Activated naive CD8-positive, alpha-beta T cell treated with anti-CD3 and anti-CD28 coated beads, Interleukin-2, amount 50 U/mL, for 16 hours (primary cell): ENCODE measurements at regions not wholly inside any gene's neighbourhood (a gene's known extent, or its start where the extent isn't known, plus 50 kb on each side); places are given as distances from the start of the nearest gene placed in this dataset.

Experiments used
- DNase-seq: peaks from one replicate; pipeline ENCODE4 v3.0.0-alpha.2; 2020; ENCODE audit warnings: low read depth, low spot score

DNA sequence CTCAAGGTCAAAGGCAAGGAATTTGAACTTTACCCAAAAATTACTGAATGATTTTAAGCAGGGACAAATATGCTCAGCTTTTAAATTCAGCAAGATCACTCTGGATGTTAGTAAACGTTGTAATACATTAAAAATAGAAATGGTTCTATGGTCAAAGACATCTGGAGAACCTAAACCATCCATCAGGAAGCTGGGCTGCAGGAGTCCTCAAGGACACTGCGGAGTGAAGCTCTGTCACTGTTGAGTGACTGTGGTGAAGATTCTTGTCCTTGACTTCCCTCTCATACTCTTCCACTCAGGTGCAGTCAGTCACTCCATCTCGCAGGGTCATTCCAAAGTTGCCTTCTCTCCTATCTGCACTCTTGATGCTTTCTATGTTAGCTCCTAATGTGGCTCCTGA lies 450.7 kb downstream of the FOXO1 start:
- no peak for DNase-seq

DNA sequence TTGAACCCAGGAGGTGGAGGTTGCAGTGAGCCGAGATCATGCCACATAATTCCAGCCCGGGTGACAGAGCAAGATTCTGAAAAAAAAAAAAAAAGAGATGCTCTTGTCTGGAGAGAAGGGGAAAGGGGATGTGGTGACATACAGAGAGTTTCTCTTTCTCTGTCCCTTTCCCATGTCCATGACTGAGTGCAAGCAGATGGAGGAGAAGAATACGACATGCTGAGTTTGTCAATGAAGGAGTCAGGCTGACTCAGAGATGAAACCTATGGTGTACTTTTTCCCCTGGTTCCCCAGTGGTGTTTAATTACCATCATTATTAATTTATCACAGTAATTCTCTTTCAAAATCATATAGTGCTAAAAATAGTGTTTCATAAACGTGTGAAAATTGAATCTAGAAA lies 448.8 kb downstream of the FOXO1 start:
- DNase-seq, result no peak

DNA sequence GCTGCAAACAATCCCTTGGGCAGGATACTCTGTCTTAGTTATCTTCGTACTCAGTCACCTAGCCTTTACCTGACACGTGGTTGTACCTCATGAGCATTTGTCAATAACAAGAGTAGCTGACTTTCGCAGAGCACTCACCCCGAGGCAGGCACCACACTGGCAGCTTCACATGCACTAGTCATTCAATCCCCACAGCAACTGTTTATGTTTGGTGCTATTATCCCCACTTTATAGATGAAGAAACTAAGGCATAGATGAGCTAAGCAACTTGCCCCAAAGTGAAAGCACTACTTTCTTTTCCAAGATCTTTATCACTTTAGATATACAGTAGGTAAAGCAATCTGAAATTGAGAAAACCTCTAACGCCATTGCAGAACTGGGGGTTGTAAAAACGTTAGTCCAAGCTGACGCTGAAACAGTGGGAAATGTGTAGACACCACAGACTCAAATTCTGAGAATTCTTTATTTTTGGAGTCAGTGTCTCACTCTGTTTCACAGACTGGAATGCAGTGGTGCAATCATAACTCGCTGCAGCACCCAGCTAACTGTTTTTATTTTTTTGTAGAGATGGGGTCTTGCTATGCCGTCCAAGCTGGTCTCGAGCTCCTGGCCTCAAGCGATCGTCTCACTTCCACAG lies 446.0 kb downstream of the FOXO1 start:
- no peak for DNase-seq

DNA sequence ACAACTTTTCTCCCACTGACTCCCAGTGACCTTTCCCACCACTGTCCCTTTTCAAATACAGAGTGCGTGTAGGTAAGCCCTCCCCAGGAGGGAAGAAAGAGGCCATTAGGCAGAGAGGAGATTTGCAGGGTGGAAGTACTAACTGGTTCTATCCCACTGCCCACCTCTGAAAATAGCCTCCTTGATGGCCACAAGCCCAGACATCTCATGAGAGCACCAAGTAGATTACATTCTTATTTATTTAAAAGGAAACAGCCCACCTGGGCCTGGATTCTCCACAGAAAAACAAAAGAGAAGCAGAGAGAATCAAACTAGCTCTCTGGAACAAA lies 445.3 kb downstream of the FOXO1 start:
- no peak for DNase-seq

DNA sequence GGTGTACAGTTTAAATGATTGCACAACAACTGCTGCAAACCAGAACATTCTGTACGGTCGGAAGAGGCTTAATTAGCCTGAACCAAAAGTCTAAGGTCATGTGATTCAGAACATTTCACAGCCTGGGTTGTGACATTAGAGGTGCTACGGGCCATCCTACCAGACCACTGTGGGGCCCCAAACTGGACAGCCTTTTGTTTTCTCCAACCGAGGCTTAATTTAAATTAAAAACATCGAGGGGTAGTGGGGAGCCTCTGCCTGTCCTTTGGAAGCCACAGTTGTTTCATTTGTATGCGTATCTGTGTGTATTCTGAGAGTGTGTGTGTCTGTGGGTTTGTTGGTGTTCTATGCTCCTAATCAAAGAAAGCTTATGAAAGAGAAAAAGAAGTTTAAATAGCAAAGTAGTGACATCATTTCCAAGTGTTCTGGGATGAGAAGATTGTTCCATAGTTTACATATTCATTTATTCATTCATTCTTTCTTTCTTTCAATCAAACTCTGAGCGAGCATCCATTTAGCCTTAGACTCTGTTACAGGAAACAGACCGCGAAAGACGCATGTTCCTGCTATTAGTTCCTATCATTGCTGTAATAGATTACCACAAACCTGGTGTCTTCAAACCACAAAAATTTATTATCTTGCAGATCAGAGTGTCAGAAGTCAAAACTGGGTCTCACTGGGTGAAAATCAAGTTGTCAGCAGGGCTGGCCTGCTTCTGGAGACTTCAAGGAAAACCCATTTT lies 444.8 kb downstream of the FOXO1 start:
- no peak for DNase-seq

DNA sequence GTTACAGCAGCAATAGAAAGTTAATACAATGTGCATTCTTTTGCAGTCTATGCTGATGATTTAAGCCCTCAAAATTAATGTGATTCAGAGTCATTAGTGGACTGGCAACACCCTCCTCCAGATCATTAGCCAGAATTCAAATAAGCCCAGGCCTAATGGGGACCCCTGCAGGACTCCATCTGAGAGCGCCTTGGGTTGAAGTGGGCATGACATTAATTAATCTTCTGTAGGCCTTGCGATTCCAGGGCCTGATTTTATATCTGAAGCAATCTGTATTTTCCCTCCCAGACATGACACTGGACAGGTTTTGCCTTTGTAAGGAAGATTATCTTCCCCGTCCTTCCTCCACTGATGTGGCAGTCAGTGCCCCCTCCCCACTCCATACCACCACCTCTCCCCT lies 442.9 kb downstream of the FOXO1 start:
- no peak for DNase-seq

DNA sequence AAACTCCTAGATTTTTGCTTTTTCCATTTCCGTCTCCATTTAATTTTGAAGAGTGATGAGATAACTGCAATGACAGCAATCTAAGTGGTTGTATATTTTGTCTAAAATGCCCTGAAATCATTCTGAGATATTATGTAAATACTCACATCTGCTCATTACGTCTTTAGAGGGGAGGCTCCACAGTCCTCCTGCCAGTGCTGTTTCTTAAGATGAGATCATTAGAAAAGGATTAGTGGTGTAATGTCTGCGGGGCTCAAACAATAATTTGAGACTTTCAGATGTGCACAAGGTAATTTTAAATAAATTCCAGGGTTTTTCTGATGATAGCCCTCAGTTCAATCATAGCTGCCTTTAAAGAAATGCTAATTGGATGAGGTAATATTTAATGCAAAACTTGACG lies 437.9 kb downstream of the FOXO1 start:
- DNase-seq, result no peak

DNA sequence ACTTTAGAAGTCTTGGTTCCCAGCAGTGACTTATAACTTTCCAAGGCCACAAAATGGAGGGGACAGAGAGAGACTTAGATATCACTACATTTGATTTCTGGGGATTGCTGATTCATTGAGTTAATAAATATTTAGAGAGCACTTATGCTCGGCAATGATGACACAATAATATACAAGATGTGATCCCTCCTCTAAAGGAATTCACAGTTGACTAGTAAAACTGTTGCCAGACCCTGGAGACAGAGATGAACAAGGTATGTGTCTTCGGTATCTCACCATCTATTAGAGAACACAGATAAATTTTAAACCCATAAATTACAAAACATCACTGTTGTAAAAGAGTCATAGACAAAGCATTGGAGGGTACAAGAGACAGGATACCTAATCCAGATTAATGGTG lies 437.5 kb downstream of the FOXO1 start:
- no peak for DNase-seq

DNA sequence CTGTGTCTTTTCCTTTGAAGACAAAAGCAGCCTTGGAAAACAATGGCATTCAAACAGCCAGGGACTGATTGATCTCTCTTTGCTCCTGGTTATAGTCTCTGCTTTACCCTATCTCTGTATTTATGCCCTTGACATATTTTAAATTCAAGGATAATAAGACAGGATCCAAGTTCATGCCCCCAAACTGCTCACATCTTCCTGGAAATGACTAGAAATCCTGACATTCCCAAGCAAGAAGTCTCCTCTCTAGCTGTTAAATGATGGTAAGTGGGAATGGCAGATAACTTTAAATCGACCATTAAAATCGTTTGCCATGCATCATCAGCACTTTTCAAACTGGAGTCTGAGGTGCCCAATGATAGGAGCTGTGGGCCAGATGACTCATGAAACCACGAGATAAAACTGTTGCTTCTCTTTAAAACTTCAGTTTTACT lies 435.6 kb downstream of the FOXO1 start:
- DNase-seq, result no peak

DNA sequence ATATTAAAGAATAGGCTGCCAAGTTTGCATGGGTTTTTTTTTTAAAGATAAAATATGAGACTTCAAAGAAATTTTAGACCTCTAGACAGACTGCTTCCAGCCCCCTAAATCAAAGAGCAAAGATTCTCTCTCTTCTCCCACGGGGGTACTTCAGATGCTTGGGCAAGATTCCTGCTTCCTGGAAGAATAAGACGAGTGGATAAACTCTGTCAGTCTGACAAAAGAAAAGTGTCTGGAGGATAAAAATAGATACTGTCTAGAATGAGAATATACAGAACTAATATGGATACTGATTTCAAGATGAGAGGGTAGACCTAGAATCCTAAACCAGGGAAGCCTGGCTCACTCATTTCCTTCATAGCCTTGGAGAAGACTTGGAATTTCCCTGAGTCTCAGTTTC lies 435.1 kb downstream of the FOXO1 start:
- DNase-seq, result no peak

DNA sequence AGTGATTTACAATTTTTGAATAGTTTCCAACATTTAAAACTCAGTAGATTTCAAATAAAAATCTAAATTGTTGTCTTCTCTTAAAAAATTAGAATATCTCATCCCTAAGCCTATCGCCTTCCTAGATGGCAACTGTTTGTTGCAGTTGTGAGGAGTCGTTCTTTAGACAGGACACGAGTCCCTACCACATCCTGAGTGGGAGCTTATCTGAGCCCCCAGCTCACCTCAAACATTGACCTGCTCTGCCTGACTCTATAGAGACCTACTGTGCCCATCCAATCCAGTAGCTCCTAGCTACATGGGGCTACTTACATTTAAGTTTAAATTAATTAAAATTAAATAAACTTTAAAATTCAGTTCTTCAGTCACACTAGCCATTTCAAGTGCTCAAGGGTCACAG lies 434.7 kb downstream of the FOXO1 start:
- DNase-seq, result no peak

DNA sequence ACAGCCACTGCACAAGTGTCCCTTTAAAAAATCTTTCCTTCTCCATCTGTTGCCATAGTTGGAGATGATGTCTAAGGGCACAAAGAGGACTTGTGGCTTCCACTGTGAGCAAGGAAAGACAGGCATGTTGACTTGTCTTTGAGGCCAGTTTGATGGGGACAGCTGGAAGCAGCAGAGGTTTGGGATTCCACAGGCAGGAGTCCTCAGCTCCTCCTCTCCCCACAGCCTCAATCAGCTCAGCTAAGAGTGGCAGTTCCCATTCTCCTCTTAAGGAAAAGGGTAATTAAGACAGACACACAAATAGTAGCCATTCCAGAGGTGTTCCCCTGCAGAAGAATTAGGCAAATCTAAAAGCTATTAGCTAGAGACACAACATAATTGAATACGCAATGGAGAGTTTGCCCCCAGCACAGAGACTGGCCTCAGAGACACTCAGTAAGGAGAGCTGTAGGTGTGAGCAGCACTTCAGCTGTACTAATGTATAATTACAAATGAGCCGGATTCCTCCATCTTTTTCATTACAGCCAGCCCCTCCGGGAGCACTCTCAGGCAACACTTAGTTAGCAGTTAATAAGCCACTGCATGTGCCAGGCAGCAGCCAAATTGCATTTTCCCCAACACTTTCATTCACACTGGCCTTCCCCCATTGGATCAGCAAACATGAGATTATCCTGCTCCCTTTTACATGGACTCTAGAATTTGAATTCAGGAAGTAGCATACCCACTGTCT lies 434.0 kb downstream of the FOXO1 start:
- no peak for DNase-seq

DNA sequence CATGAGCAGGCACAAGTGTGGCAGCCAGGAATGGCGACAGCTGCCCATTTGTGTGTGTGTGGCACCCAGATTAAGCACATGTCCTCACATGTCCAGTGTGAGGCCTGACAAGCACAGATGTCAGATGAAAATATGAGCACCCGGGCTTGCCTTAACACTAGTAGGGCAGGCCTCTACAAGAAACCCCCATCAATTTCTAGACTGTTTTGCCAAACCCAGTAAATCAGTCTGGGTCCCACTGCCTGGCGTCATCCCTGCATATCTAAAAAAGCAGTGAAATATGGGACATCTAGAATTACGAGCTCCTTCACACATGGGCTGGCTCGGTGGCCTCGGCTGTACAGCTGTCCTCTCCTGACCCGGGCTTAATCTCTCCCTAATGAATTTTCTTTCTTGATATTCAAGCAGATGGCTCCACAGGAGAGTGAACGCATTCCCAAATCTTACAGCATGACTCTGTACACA lies 432.7 kb downstream of the FOXO1 start:
- no peak for DNase-seq

DNA sequence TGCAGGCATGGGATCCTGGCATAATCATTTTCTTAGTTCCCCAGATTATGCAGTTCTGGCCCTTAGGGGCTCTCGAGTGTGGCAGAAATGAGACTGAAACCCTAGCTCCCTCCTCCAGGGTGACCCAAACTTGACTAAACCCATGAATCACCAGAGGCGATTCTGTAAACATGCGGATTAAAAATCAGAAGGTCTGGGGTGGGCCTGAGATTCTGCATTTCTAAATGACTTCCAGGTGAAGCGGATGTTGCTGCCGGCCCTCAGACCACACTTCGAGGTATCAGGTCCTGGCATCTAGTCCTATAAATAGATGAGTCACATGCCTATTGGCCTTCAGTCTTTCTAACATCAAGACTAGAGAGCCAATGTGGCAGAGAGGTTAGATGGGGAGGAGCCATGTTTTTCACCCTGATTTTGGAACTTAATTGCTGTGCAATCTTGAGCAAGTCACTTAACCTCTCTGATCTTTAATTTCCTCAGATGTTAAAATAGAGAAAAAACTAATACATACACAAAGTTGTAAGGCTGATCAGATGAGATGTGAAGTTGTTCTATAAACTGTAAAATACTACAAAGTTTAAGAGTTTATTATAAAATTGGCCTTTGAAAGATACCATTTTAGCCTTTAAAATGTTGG lies 431.2 kb downstream of the FOXO1 start:
- DNase-seq, result no peak

DNA sequence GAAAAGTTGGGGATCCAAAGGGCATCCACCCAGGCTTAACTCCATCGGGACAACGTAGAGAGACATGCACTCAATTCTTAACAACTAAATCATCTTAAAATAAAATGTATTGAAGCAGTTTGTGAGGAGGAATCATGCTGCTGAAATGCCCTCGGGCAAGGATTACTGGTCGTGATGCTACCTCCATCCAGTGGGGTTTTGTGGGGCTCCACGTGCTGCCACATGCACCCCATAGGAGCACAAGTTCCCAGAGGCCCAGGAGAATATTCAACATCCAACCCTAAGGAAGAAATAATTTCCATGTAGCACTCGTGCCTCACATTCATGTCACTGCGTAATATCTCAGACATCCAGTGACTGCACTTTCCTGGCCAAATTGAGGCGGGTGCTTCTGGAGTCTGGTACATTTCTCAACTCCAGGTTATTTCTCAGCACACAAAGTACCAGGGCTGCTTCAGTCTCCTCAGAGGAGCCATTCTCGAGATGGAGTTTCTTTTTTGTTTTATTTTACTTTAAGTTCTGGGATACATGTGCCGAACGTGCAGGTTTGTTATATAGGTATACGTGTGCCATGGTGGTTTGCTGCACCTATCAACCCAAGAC lies 429.8 kb downstream of the FOXO1 start:
- no peak for DNase-seq

DNA sequence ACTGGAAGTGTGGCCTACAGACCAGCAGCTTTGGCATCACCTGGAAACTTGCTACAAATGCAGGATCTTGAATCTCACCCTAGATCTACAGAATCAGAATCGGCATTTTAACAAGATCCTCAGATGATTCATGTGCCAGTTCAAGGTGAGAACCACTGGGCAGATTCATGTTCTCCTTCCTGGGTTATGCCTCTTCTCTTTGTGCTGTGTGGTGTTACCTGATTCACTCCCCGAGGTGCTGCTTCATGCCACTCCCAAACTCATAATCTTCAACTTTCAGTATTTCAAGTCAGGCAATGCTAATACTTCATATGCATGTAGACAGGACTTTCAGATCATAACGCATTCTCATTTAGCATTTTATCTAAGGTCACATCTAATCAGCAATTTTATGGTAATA lies 427.7 kb downstream of the FOXO1 start:
- DNase-seq, result no peak

DNA sequence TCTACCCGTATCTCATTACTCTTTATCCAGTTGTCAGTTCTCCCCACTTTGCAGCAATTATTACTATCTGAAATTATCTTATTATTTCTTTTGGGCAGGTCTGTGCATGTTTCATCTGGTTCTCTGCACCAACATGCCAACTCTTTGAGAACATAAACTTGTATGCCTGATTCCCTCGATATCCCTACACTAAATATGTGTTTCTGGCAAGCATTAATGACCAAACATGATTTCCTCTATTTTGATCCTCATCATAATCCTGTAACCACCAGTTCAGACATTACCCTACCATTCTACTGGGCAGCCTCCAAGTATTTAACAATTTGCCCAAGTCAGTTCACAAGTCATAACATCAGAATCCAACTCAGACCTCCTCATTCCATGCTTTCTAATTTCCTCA lies 426.1 kb downstream of the FOXO1 start:
- DNase-seq, result no peak

DNA sequence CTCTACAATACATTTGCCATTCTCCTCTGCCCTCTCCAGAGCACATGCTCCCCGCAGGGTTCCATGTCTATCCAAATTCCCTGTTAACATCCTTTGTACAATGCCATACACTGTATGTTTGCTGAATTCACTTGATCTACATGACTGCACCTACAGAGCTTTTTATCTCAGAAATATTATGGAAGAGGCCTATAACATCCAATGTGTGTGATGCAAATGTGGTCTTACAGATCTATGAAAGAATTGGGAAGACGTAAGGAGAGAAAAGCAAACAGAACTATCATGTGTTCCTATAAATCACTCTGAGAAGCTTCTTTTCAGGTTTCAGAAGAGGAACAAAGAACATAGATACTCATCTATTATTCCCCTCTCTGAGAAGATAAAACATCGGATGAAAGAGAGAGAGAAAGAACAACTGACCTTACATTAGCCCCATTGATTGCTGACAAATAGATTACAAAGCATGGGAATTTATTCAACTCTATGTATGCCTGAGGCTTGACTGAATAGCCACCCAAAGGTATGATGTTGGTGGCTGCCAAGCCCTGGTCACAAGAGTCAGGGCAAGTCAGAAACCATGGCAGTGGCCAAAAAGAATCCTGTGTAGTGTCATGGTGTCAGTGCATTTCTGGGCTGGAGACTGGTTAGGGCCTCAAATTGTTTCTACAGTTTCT lies 425.2 kb downstream of the FOXO1 start:
- DNase-seq, result no peak

DNA sequence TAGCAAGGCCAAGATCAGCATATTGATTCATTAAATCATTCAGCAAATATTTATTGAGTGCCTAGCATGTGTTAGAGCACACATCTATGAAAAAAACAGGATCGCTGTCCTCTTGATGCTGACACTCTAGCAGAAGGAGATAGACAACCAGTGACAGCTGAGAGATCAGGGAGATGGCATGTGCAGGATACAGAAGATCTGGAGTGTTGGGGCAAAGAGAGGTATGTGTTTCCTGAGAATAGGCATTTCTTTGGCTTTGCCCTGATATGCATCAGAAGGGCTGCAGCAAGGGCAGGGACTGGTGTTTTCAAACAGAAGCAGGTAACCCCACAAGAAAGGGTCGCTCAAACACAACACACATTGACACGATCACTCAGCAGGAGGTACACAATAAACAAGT lies 423.4 kb downstream of the FOXO1 start:
- no peak for DNase-seq

DNA sequence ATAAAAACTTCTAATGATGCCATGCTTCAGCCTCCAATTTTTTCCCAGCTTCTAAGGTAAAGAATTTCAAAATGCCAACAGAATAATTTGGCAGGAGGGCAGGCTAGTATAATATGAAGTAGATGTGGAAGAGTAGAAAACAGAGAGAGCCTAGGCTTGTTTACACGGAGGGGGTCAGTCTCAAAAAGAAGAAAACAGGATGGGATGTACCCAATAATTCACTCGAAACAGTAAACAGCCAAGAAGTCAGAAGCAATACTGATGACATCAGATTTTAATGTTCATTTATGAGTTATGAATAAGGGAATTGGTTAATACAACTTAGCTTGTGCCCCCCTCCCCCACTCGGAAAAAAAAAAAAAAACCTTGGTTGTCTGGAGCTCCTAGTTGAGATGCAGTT lies 422.5 kb downstream of the FOXO1 start:
- DNase-seq, result no peak

DNA sequence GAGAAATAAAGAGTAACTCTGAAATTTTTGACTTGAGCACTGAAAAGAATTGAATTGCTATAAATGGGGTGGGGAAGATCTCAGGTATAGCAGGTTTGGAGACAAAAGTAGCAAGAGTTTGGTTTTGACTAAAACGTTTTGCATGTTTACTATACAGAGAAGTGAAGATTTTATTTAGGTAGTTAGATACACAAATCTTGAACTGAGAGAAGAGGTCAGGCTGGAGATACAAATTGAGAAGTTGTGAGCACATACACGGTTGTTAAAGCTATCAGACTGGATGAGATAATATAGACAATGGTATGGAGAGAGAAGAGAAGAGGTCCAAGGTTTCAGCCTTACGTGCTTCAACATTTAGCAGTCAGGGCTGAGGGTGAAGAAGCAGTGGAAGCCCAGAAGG lies 420.9 kb downstream of the FOXO1 start:
- DNase-seq, result no peak

DNA sequence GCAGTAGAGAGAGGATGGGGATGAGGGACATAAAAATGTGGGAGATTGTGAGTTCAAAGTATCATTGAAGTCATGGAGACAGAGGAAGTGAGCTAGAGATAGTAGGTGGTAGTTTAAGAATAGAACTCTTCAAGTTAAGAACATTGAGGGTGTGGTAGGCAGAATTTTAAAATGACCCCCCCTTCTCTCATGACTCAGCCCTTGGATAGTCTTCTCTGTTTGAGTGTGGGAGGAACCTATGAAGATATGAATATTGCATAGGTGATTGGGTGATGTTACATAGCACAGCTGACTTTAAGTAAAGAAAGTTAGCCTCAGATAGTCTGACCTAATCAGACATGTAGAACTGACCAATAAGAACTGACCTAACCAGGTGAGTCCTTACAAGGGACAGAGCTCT lies 418.6 kb downstream of the FOXO1 start:
- no peak for DNase-seq
